HUES6 (cell line): ENCODE measurements at regions not wholly inside any gene's neighbourhood (a gene's known extent, or its start where the extent isn't known, plus 50 kb on each side); places are given as distances from the start of the nearest gene placed in this dataset.

ENCODE experiments used
- H3K27ac ChIP-seq: 2 replicates; pipeline ENCODE4 v1.7.0; 2013; ENCODE audit warnings: low read depth, mild to moderate bottlenecking, low read length, inconsistent platforms
- H3K27me3 ChIP-seq: 2 replicates; pipeline ENCODE4 v1.6.1; 2013; ENCODE audit warnings: low read length; ENCODE audit not compliant: control insufficient read depth, insufficient read depth
- H3K36me3 ChIP-seq: 2 replicates; pipeline ENCODE4 v1.6.1; 2013; ENCODE audit warnings: low read length; ENCODE audit not compliant: control insufficient read depth, insufficient read depth
- H3K4me1 ChIP-seq: 2 replicates; pipeline ENCODE4 v1.6.1; 2013; ENCODE audit warnings: low read length; ENCODE audit not compliant: control insufficient read depth, insufficient read depth
- H3K4me3 ChIP-seq: 2 replicates; pipeline ENCODE4 v1.5.1; 2013; ENCODE audit warnings: low read depth, low read length
- H3K9ac ChIP-seq: one replicate; pipeline ENCODE4 v1.6.1; 2013; ENCODE audit warnings: mild to moderate bottlenecking, low read length
- H3K9me3 ChIP-seq: 2 replicates; pipeline ENCODE4 v1.6.1; 2013; ENCODE audit warnings: low read depth, low read length; ENCODE audit not compliant: control insufficient read depth, insufficient read depth

DNA sequence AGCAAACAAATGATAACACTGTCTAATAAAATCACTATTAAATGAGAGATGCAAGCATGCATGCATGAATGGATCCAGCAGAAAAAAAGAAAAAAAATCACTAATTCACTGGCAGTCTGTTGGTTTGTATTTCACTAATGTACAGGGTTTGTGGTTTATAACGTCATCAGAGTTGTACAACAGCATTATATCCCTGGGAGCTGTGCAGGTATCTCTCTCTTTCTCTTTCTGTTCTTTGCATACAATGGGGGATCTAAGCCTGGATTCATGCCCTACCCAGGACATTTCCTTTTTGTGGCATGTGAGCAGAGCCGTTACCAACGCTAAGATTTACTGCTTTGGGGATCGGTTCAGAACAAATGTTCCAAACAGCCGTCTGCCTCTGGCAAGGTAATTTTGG is 229.5 kb downstream of the SOX2 start:
- peaks cover 40% of the 10 kb centered on the region for H3K4me1 ChIP-seq
- H3K4me3 ChIP-seq: no peak overlapping the region
- H3K27me3 ChIP-seq: no peaks in the 10 kb centered on the region
- H3K27ac ChIP-seq: no peak overlapping the region
- H3K9me3 ChIP-seq: 0 out of 2 replicates have a peak, but pooled peaks cover 3% of the 10 kb centered on the region
- no peak overlapping the region for H3K9ac ChIP-seq
- H3K36me3 ChIP-seq: no peaks in the 10 kb centered on the region

DNA sequence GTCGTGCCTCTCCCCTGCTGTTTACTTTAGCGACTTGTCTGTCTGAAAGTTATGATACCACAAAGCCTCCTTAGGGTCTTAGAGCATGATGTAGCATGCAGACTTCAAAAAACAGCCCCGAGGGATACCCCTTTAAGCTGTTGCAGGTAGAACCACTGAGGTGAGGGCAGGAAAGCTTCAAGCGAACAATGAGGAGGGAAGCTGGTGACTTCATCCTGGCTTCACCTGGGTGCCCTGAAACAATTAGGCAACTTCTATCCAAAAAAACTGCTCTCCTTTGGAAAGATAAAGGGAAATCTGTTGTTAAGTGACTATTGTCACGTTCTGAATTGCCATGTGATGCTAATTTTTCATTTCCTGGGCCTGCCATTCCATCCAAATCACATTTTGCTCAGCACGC is 231.6 kb downstream of the SOX2 start:
- Histone ChIP-seq H3K27me3 (no peaks in the 10 kb centered on the region), H3K4me1 (peaks cover 40% of the 10 kb centered on the region), H3K9ac (no peak overlapping the region), H3K36me3 (no peaks in the 10 kb centered on the region), H3K4me3 (no peak overlapping the region), H3K27ac (no peak overlapping the region), H3K9me3 (0 out of 2 replicates have a peak, but pooled peaks cover 3% of the 10 kb centered on the region)

DNA sequence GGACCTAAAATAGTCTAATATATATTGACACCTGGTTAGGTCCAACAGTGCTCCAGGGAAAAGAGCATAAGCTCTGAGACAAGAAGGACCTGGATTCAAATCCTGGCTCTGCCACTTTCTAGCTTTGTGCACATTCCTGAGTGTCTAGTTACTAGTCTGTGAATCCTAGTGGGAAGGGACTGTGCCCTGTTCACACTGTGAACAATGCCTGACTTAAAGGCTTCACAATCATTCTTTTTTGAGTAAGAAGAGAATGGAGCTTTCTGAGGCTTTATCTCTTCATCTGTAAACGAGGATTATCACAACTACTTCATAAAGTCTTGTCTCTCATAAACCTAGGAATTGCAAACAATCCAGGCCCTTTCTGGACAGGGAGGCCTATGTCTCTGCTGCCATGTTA is 235.9 kb downstream of the SOX2 start:
- Histone ChIP-seq H3K27ac (no peak overlapping the region), H3K4me1 (peaks cover 13% of the 10 kb centered on the region)

DNA sequence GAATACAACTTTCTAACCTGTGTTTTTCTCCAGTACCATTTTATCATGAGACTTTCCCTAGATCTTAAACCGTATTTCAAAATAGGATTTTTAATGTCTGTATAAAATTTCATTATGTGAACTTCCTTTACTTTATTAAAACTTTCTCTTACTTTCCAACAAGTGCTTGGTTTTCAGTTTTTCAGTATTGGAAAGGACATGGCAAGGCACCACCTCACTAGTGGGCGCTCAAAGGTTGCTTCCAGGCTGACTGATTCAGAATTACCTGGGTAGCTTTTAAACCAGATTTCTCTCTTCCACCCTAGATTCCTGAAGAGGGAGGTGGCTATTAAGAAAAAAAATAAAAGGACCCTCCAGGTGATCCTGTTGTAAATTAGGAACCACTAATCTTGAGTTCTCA is 236.6 kb downstream of the SOX2 start:
- H3K27me3 ChIP-seq: no peaks in the 10 kb centered on the region
- 0 out of 2 replicates have a peak, but pooled peaks cover 3% of the 10 kb centered on the region for H3K9me3 ChIP-seq
- no peak overlapping the region for H3K9ac ChIP-seq
- no peak overlapping the region for H3K27ac ChIP-seq
- peaks cover 6% of the 10 kb centered on the region for H3K4me1 ChIP-seq
- no peak overlapping the region for H3K4me3 ChIP-seq
- H3K36me3 ChIP-seq: no peaks in the 10 kb centered on the region

More for the DNA sequence above, 235.9 kb downstream of the SOX2 start:
- Histone ChIP-seq H3K4me3 (no peak overlapping the region), H3K9me3 (0 out of 2 replicates have a peak, but pooled peaks cover 3% of the 10 kb centered on the region), H3K36me3 (no peaks in the 10 kb centered on the region), H3K27me3 (no peaks in the 10 kb centered on the region), H3K9ac (no peak overlapping the region)

DNA sequence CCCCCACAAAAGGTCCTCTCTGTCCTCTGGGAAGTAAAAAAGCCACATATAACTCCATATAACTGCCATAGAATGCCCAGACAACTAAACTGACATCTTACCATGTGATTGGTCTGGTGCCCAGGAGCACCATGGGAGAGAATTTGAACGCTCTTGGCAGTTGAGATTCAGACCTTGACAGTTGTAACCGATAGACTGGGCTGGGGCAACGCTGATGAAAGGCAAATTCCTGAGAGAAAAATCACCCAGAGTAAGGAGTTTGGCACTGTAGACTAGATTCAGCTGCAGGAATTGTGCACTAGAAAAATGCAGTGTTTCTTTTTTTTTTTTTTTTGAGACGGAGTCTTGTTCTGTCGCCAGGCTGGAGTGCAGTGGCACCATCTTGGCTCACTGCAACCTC is 240.5 kb downstream of the SOX2 start:
- no peak overlapping the region for H3K4me3 ChIP-seq
- H3K9me3 ChIP-seq: no peaks in the 10 kb centered on the region
- no peaks in the 10 kb centered on the region for H3K36me3 ChIP-seq
- no peak overlapping the region for H3K27ac ChIP-seq
- no peaks in the 10 kb centered on the region; the same call in 1 of the 2 replicates for H3K4me1 ChIP-seq
- H3K27me3 ChIP-seq: no peaks in the 10 kb centered on the region
- H3K9ac ChIP-seq: no peak overlapping the region

DNA sequence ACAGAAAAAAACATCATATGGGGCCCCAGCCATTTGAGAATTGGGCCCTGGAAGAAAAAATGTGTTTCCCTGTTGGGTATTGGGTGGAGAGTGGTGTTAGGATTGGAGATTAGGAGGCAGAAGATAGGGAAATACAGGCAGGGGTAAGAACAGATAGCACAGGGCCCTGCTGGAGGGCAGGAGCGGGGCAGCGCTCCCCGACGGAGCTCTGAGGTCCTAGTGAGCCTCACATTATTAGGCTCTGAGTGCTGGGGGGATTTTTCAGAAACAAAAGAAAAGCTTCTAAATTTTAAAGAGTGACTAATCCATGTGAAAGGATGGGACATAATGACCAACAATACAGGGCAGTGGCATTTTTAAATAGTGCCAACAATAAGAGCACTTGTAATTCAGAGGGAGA is 241.2 kb downstream of the SOX2 start:
- Histone ChIP-seq H3K4me1 (no peaks in the 10 kb centered on the region; the same call in 1 of the 2 replicates), H3K9ac (no peak overlapping the region), H3K4me3 (no peak overlapping the region), H3K9me3 (no peaks in the 10 kb centered on the region), H3K27ac (no peak overlapping the region), H3K27me3 (no peaks in the 10 kb centered on the region), H3K36me3 (no peaks in the 10 kb centered on the region)

DNA sequence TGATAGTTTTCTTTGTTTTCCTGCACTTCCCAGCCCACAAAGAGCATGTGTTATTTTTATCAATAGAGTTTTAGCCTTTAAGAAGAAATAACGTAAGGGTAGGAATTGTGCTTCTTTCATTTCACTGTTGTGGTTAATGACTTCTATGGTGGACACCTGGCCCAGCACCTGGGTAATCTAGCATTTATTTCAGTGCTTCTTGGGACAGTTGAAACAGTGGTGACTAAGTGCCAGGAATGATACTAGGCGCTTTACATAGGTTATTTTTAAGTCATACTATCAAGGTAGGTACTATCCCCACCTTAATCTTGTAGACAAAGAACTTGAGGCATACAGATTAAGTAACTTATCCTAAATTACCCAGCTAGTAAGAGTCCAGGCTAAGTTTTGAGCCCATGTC is 243.8 kb downstream of the SOX2 start:
- no peaks in the 10 kb centered on the region for H3K4me1 ChIP-seq
- no peaks in the 10 kb centered on the region for H3K9me3 ChIP-seq
- H3K9ac ChIP-seq: no peak overlapping the region
- H3K4me3 ChIP-seq: no peak overlapping the region
- no peaks in the 10 kb centered on the region for H3K27me3 ChIP-seq
- no peak overlapping the region for H3K27ac ChIP-seq
- no peaks in the 10 kb centered on the region for H3K36me3 ChIP-seq

DNA sequence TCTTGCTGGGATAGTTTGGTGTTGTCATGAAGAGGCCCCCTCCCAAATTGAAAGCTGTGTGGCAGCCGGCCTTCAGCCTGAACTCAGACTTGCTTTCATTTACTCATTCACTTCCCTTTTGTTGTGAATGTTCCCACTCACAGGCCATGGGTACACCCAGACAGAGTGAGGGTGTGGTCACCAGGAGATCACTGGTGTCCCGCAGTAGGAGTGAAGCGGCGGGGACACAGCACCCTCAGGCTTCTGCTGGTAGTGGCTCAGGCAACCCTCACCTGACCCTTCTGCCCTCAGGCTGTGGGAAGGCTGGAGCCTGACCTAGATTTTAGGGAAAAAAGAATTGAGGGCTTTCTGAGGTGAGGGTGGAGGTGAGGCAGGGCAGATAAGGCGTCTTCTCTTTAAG is 244.4 kb downstream of the SOX2 start:
- no peaks in the 10 kb centered on the region for H3K27me3 ChIP-seq
- H3K9me3 ChIP-seq: no peaks in the 10 kb centered on the region
- no peak overlapping the region for H3K27ac ChIP-seq
- H3K4me1 ChIP-seq: no peaks in the 10 kb centered on the region
- no peak overlapping the region for H3K4me3 ChIP-seq
- no peaks in the 10 kb centered on the region for H3K36me3 ChIP-seq
- H3K9ac ChIP-seq: no peak overlapping the region

DNA sequence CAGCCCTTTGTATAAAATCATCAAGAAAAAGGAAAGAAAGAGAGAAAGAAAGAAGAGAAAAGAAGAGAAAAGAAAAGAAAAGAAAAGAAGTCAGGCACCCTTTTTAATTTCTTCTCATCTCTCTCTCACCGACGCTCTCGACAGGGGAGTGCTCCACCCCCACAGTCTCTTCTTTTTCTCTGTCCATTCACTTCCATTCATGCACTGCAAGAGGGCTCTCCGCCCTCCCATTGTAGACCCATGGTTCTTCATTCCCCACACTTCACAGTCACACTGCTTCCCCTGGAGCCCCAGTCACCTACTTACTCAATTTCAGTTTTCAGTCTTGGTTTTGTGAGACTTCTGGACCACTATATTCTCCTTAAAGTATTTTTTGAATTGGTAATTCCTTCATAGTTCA is 254.7 kb downstream of the SOX2 start:
- Histone ChIP-seq H3K27ac (no peak overlapping the region), H3K27me3 (no peaks in the 10 kb centered on the region), H3K9ac (no peak overlapping the region), H3K4me1 (peaks cover 16% of the 10 kb centered on the region), H3K4me3 (no peak overlapping the region), H3K9me3 (no peaks in the 10 kb centered on the region), H3K36me3 (no peaks in the 10 kb centered on the region)

DNA sequence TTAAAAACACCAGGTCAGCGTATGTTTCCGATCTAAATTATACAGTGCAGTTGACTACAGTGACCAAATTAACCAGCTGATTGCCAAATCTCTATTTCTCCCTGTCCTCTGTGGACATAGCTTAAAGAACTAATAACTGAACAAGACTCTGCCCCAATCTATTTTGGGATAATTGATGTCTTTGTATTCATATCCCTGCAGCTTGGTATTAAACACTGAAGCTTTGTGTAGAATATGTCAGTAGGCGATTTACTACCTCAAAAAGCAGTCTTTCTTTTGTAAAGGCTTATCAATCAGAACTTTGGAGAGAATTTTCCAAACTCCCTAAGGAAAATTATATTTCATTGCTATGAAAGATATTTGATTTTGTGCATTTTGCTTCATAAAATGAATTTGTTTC is 258.2 kb downstream of the SOX2 start:
- no peaks in the 10 kb centered on the region for H3K36me3 ChIP-seq
- H3K27me3 ChIP-seq: no peaks in the 10 kb centered on the region
- H3K27ac ChIP-seq: no peak overlapping the region
- H3K4me1 ChIP-seq: peaks cover 10% of the 10 kb centered on the region
- H3K9me3 ChIP-seq: no peaks in the 10 kb centered on the region
- H3K9ac ChIP-seq: no peak overlapping the region
- no peak overlapping the region for H3K4me3 ChIP-seq

DNA sequence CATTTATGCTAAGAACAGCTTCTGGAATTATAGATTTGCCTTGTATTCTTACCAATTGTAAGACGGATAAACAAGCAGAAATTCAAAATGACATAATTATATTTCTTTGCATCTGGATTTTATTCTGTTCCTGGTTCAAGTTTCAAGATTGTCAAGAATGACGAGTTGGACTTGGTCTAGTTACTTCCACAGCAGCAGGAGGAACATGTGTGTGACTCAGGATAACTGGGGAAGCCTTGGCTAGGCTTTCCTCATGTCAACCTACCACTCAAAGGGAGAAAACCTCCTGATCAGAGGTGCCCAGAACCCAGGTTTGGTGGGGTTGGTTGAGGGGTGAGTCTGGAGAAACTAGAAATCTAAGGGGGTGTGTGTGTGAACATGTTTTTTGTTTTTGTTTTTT is 259.7 kb downstream of the SOX2 start:
- no peaks in the 10 kb centered on the region for H3K36me3 ChIP-seq
- no peak overlapping the region for H3K27ac ChIP-seq
- peaks cover 3% of the 10 kb centered on the region for H3K4me1 ChIP-seq
- no peaks in the 10 kb centered on the region for H3K9me3 ChIP-seq
- no peak overlapping the region for H3K4me3 ChIP-seq
- no peaks in the 10 kb centered on the region for H3K27me3 ChIP-seq
- H3K9ac ChIP-seq: no peak overlapping the region

DNA sequence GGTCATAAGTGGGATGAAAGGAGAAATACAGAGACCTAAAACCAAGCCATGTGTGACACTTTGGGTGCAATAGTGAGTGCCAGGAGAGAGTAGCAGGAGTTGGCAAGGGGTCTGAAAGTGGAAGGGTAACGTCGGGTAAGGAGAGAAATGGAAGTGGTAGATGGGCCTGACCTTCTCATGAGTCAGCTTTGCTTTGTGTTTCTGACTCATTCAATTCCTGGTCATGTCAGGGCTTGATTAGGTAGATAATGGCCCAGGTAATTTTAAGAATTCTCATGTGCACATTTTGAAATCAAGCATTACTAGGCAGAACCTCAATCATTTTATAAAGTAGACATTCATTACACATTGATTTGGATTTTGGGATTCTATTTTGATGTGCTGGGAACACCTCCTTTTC is 262.5 kb downstream of the SOX2 start:
- no peaks in the 10 kb centered on the region for H3K9me3 ChIP-seq
- no peak overlapping the region for H3K27ac ChIP-seq
- no peak overlapping the region for H3K4me3 ChIP-seq
- H3K27me3 ChIP-seq: no peaks in the 10 kb centered on the region
- no peaks in the 10 kb centered on the region for H3K4me1 ChIP-seq
- H3K9ac ChIP-seq: no peak overlapping the region
- H3K36me3 ChIP-seq: no peaks in the 10 kb centered on the region
